Ammon's horn (tissue), 1 donor: ENCODE measurements at regions not wholly inside any gene's neighbourhood (a gene's known extent, or its start where the extent isn't known, plus 50 kb on each side); places are given as distances from the start of the nearest gene placed in this dataset.
A peak's percentile ranks its signal among the peaks of the same experiment; 100 is the strongest.
"Not testable (repeated sequence)": the region's sequence is repeated elsewhere in the genome, so short reads cannot be mapped to it uniquely, and the experiment has no call there.

Source experiments
- DNase-seq: peaks from one replicate; pipeline ENCODE4 v3.0.0-alpha.2; 2016; ENCODE audit warnings: low spot score

DNA sequence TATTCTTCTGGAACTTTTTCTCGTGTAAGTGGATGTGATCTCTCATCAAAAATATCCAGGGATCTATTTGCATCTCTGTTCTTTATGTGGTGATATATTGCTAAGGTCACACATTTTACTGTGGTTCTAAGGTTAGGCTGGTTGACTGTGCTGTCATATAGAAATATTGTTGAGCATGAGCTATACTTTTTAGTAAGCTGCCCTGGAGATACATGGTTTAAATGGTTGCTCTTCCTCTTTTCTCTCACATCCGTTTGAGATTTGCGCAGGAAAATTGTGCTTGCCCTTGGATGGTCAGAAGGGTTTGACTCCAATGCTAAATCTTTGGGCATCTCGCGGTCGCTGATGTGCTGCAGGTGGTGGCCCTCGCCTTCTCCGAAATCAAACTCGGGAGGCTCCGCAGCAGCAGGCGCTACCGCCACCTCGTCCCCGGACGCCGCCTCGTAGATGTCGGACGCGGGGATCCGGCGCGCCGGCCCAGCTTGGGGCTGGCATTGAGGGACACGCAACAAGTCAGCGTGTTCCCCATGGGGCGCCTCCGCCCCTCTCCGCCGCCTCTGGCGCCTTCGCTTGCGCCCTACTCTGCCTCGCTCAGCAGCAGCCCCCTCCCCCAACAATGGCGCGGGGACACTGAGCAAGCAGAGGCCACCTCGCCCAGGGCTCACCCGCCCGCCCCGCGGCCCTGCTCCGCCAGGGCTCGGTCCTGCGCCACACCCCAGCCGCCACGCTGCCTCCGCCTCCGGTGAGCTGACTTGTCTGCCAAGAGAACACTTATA, 154.5 kb downstream of the MSN start:
- DNase-seq: peak; percentile 1

DNA sequence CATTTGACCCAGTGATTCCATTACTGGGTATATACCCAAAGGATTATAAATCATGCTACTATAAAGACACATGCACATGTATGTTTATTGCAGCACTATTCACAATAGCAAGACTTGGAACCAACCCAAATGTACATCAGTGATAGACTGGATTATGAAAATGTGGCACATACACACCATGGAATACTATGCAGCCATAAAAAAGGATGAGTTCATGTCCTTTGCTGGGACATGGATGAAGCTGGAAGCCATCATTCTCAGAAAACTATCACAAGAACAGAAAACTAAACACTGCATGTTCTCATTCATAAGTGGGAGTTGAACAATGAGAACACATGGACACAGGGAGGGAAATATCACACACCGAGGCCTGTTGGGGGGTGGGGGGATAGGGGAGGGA, 152.5 kb downstream of the MSN start:
- not testable (repeated sequence) for DNase-seq

DNA sequence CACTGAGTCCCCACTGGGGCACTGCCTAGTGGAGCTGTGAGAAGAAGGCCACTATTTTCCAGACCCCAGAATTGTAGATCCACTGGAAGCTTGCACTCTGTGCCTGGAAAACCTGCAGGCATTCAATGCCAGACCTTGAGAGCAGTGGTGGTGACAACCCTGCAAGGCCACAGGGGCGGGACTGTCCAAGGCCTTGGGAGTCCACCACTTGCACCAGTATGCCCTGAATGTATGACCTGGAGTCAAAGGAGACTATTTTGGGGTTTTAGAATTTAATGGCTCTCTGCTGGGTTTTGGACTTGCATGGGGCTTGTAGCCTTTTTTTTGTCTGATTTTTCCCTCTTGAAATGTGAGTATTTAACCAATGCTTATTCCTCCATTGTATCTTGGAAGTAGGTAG, 145.8 kb downstream of the MSN start:
- DNase-seq: no peak

DNA sequence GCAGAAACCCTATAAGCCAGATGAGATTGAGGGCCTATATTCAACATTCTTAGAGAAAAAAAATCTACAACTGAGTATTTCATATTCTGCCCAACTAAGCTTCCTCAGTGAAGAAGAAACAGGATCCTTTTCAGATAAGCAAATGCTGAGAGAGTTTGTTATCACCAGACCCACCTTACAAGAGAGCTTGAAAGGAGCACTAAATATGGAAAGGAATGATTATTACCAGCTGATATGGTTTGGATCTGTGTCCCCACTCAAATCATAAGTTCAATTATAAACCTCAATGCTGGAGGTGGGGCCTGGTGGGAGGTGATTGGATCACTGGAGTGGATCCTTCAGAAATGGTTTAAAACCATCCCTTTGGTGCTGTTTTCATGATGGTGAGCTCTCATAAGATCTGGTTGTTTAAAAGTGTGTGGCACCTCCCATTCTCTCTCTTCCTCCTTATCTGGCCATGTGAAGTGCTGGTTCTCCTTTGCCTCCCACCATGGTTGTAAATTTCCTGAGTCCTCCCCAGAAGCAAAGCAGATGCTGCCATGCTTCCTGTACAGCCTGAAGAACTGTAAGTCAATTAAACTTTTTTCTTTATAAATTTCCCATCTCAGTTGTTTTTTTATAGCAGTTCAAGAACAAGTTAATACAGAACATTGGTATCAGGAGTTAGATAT, 144.2 kb downstream of the MSN start:
- no peak for DNase-seq
